ENCODE measurements at regions not wholly inside any gene's neighbourhood (a gene's known extent, or its start where the extent isn't known, plus 50 kb on each side); places are given as distances from the start of the nearest gene placed in this dataset.

- no peak for TF ChIP-seq GATA2 (IDR thresholded peaks at IDR 0.05; ENCODE audit: low read depth, low read length)
- no peak for TF ChIP-seq GATA3 (IDR thresholded peaks at IDR 0.05; ENCODE audit: low read depth, low read length)
Measured at GRCh38 chr2:106686814-106687213, 199.2 kb downstream of the ST6GAL2 start.
